Neuron (in vitro differentiated cells): ENCODE measurements at regions not wholly inside any gene's neighbourhood (a gene's known extent, or its start where the extent isn't known, plus 50 kb on each side); places are given as distances from the start of the nearest gene placed in this dataset.
A peak's percentile ranks its signal among the peaks of the same experiment; 100 is the strongest.

ENCODE experiments used
- H2AFZ ChIP-seq: one replicate; pipeline ENCODE4 v1.6.1; 2013; ENCODE audit warnings: low read depth, mild to moderate bottlenecking, inconsistent platforms, low read length, moderate library complexity
- H3K27me3 ChIP-seq: one replicate; pipeline ENCODE4 v1.6.1; 2013; ENCODE audit warnings: low read length; ENCODE audit not compliant: insufficient read depth
- H3K36me3 ChIP-seq: one replicate; pipeline ENCODE4 v1.6.1; 2013; ENCODE audit warnings: low read length; ENCODE audit not compliant: insufficient read depth
- H3K4me1 ChIP-seq: one replicate; pipeline ENCODE4 v1.6.1; 2013; ENCODE audit warnings: low read length; ENCODE audit not compliant: insufficient read depth
- H3K4me3 ChIP-seq: 2 replicates; pipeline ENCODE4 v1.5.1; 2013; ENCODE audit warnings: mild to moderate bottlenecking, low read length, moderate library complexity
- H3K9me3 ChIP-seq: one replicate; pipeline ENCODE4 v1.6.1; 2013; ENCODE audit warnings: low read length

DNA sequence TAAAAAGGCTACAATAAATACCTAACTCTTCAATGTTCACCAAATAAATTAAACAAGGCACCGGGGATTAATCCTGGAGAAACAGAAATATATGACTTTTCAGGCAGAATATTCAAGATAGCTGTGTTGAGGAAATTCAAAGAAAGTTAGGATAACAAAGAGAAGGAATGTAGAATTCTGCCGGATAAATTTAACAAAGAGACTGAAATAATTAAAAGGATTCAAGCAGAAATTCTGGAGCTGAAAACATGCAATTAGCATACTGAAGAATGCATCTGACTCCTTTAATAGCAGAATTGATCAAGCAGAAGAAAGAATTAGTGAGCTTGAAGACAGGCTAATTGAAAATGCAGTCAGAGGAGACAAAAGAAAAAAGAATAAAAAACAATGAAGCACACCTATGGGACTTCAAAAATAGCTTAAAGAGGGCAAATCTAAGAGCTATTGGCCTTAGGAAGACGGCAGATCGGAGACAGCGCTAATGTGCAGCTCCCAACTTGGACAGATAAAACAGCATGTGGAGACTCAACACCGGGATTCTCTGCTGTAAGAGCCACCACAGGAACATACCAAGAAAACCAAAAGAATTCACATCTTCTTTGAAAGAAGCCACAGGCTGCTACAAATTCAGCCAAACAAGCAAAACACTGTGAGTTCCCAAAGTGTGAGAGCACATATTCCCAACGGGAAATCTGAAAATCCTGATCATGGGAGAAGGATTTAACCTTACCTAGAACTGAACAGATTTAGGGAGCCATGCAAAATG lies 1290.9 kb downstream of the PCDH18 start:
- Histone ChIP-seq H3K27me3 (no peaks in the 10 kb centered on the region), H3K4me1 (peaks cover 2% of the 10 kb centered on the region), H2AFZ (no peak overlapping the region), H3K4me3 (no peak overlapping the region), H3K36me3 (no peaks in the 10 kb centered on the region), H3K9me3 (peaks cover 6% of the 10 kb centered on the region)

GRCh38 chr4:136227315-136227714 lies 1305.0 kb downstream of the PCDH18 start:
- no peaks in the 10 kb centered on the region for H3K36me3 ChIP-seq
- no peak overlapping the region for H3K4me3 ChIP-seq
- no peaks in the 10 kb centered on the region for H3K9me3 ChIP-seq
- no peak overlapping the region for H2AFZ ChIP-seq
- no peaks in the 10 kb centered on the region for H3K27me3 ChIP-seq
- peaks cover 6% of the 10 kb centered on the region for H3K4me1 ChIP-seq

DNA sequence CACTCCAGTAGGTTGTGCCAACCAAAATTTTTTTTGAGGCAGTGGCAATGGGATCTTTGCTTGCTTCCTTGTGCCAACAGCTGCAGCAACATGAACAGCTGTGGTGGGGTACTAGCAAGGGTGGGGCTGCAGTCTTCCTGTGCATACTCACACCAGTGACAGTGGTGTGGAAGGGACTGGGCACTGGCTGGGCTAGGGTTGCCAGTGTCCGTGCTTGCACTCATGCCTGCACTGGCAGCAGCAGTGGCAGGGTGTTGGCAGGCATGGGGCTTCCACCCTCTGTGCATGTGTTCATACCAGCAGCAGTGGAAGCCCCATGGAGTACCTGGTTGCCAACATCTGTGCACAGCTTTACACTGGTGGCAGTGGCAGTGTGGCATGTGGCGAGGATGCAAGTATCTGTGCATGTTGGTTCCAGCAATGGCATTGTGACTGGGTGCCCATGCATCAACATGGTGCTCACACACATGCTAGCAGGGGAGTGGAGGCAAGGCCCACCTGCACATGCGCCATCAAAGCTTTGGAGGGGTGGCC lies 1312.6 kb downstream of the PCDH18 start:
- Histone ChIP-seq H3K9me3 (peaks cover 5% of the 10 kb centered on the region), H3K36me3 (no peaks in the 10 kb centered on the region), H2AFZ (no peak overlapping the region), H3K27me3 (no peaks in the 10 kb centered on the region), H3K4me3 (no peak overlapping the region), H3K4me1 (no peaks in the 10 kb centered on the region)

GRCh38 chr4:136203199-136203598 lies 1329.1 kb downstream of the PCDH18 start:
- H3K27me3 ChIP-seq, result no peaks in the 10 kb centered on the region
- no peaks in the 10 kb centered on the region for H3K9me3 ChIP-seq
- H2AFZ ChIP-seq, result no peak overlapping the region
- H3K4me1 ChIP-seq, result no peaks in the 10 kb centered on the region
- no peak overlapping the region for H3K4me3 ChIP-seq
- H3K36me3 ChIP-seq, result no peaks in the 10 kb centered on the region

- no peak overlapping the region for H2AFZ ChIP-seq
- H3K9me3 ChIP-seq, result no peaks in the 10 kb centered on the region
- H3K36me3 ChIP-seq, result no peaks in the 10 kb centered on the region
- no peaks in the 10 kb centered on the region for H3K27me3 ChIP-seq
- peaks cover 2% of the 10 kb centered on the region for H3K4me1 ChIP-seq
- no peak overlapping the region for H3K4me3 ChIP-seq
Observed at GRCh38 chr4:136198358-136198757, 1333.9 kb downstream of the PCDH18 start.

- Histone ChIP-seq H3K4me3 (no peak overlapping the region), H2AFZ (no peak overlapping the region), H3K9me3 (no peaks in the 10 kb centered on the region), H3K4me1 (peaks cover 2% of the 10 kb centered on the region), H3K27me3 (no peaks in the 10 kb centered on the region), H3K36me3 (no peaks in the 10 kb centered on the region)
Observed at GRCh38 chr4:136194962-136195361, 1337.3 kb downstream of the PCDH18 start.

DNA sequence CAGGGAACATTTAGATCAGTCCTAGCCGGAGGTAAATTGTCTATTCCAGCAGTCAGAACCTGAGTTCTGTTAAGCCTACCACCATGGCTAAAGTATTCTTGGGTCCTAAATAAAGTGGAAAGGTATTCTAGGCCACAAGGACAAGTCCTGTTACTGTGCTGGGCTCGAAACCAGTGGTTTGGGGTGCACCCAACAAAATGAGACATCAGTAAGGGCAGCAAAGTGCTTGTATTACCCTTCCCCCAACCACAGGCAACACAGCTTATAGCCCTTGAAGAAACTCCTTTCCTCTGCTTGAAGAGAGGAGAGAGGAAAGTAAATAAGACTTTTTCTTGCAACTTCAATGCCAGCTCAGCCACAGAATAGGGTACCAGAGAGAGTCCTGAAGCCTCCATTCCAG lies 1345.6 kb downstream of the PCDH18 start:
- H3K27me3 ChIP-seq, result no peaks in the 10 kb centered on the region
- no peak overlapping the region for H2AFZ ChIP-seq
- H3K4me3 ChIP-seq, result no peak overlapping the region
- peaks cover 2% of the 10 kb centered on the region for H3K9me3 ChIP-seq
- no peaks in the 10 kb centered on the region for H3K4me1 ChIP-seq
- no peaks in the 10 kb centered on the region for H3K36me3 ChIP-seq

- Histone ChIP-seq H3K9me3 (peaks cover 2% of the 10 kb centered on the region), H3K4me3 (no peak overlapping the region), H2AFZ (no peak overlapping the region), H3K4me1 (no peaks in the 10 kb centered on the region), H3K36me3 (no peaks in the 10 kb centered on the region), H3K27me3 (no peaks in the 10 kb centered on the region)
Observed at GRCh38 chr4:136183513-136183912, 1348.8 kb downstream of the PCDH18 start.

DNA sequence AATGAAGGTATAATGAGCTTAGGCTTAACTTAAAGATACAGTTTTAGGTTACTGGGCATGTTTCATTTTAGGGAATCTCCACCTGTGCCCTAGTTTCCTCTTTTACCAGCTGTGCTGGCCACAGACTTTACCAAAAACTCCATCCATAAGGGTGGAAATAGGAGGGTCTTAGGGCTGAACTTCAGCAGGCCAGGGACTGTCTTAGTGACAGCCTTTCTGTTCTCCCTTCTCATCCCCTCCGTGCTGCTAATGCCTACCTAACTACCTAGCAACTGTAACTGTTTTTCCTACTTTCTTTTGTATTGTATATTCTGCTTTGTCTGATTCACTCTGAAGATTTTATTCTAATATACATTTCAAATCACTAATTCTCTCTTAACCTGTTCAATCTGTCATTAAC lies 1375.3 kb downstream of the PCDH18 start:
- Histone ChIP-seq H3K36me3 (no peaks in the 10 kb centered on the region), H3K4me3 (no peak overlapping the region), H2AFZ (no peak overlapping the region), H3K4me1 (no peaks in the 10 kb centered on the region), H3K9me3 (peaks cover 4% of the 10 kb centered on the region), H3K27me3 (no peaks in the 10 kb centered on the region)

DNA sequence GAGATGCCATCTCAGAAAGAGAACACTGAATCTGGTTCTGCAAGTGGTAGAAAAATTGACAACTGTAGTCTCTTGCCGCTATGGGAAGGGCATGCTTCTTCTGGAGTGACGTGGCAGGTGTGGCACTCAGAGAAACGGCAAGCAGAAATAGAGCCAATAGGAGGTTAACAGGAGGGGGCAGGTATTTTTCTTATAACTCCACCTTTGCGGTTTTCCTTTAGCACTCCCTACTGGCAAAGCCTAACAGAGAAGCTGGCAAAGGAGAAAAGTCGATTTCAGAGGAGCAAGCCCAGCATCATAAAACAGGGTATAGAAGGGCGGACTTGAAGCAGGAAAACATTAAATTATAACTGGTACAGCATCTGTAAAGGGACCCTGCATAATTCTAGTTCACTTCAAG lies 1382.2 kb downstream of the PCDH18 start:
- H3K4me3 ChIP-seq, result no peak overlapping the region
- H3K4me1 ChIP-seq, result peaks cover 3% of the 10 kb centered on the region
- H2AFZ ChIP-seq, result no peak overlapping the region
- peaks cover 4% of the 10 kb centered on the region for H3K9me3 ChIP-seq
- no peaks in the 10 kb centered on the region for H3K27me3 ChIP-seq
- no peaks in the 10 kb centered on the region for H3K36me3 ChIP-seq

- H2AFZ ChIP-seq, result no peak overlapping the region
- no peak overlapping the region for H3K4me3 ChIP-seq
- H3K27me3 ChIP-seq, result no peaks in the 10 kb centered on the region
- no peaks in the 10 kb centered on the region for H3K9me3 ChIP-seq
- no peaks in the 10 kb centered on the region for H3K36me3 ChIP-seq
- H3K4me1 ChIP-seq, result no peaks in the 10 kb centered on the region
Observed at GRCh38 chr4:136136601-136137000, 1395.7 kb downstream of the PCDH18 start.

DNA sequence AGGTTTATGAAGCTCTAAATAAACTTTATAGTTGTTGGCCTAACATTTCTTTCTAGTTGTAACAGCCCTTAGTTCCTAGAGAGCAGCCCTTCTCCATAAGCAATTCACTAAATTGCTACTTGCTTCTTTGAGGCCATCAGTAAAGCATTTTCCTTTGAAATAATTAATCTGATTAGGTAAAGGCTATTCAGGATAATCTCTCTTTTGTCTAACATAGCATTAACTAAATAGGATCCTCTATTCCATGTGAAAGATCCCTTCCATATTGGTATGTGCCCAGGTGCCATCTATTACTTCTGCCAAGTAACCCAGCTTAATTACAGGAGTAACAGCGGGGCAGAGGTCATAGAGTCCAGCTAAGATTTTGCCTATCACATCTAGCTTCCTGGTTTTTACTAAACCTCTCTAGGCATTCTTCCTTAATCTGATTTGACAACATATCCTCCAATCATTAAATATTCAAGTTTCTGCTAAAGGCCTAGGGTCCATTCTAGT lies 1408.0 kb downstream of the PCDH18 start:
- Histone ChIP-seq H3K27me3 (no peaks in the 10 kb centered on the region), H3K36me3 (no peaks in the 10 kb centered on the region), H3K4me1 (no peaks in the 10 kb centered on the region), H3K9me3 (no peaks in the 10 kb centered on the region), H3K4me3 (no peak overlapping the region), H2AFZ (no peak overlapping the region)

GRCh38 chr4:136121426-136121825 lies 1410.9 kb downstream of the PCDH18 start:
- Histone ChIP-seq H3K9me3 (no peaks in the 10 kb centered on the region), H2AFZ (no peak overlapping the region), H3K27me3 (no peaks in the 10 kb centered on the region), H3K4me1 (no peaks in the 10 kb centered on the region), H3K36me3 (no peaks in the 10 kb centered on the region), H3K4me3 (no peak overlapping the region)

- no peaks in the 10 kb centered on the region for H3K36me3 ChIP-seq
- H3K4me3 ChIP-seq, result no peak overlapping the region
- peak overlapping the region; percentile 63 for H2AFZ ChIP-seq
- no peaks in the 10 kb centered on the region for H3K9me3 ChIP-seq
- peaks cover 6% of the 10 kb centered on the region for H3K4me1 ChIP-seq
- H3K27me3 ChIP-seq, result no peaks in the 10 kb centered on the region
Observed at GRCh38 chr4:136113921-136114320, 1418.4 kb downstream of the PCDH18 start.
